ENCODE measurements at regions not wholly inside any gene's neighbourhood (a gene's known extent, or its start where the extent isn't known, plus 50 kb on each side); places are given as distances from the start of the nearest gene placed in this dataset.

GRCh38 chrX:44767308-44767707, 76.5 kb upstream of the DUSP21 start:
- Mint-ChIP-seq H3K4me1 (ENCODE audit: low read depth) (peaks cover 10% of the 10 kb centered on the region), H3K4me3 (no peak overlapping the region), H3K27me3 (ENCODE audit: insufficient read depth) (no peaks in the 10 kb centered on the region), H3K27ac (no peak overlapping the region), H3K9me3 (no peaks in the 10 kb centered on the region), H3K36me3 (ENCODE audit: low read depth) (no peaks in the 10 kb centered on the region)
- no peak for DNase-seq
- TF ChIP-seq, protein P1, sequence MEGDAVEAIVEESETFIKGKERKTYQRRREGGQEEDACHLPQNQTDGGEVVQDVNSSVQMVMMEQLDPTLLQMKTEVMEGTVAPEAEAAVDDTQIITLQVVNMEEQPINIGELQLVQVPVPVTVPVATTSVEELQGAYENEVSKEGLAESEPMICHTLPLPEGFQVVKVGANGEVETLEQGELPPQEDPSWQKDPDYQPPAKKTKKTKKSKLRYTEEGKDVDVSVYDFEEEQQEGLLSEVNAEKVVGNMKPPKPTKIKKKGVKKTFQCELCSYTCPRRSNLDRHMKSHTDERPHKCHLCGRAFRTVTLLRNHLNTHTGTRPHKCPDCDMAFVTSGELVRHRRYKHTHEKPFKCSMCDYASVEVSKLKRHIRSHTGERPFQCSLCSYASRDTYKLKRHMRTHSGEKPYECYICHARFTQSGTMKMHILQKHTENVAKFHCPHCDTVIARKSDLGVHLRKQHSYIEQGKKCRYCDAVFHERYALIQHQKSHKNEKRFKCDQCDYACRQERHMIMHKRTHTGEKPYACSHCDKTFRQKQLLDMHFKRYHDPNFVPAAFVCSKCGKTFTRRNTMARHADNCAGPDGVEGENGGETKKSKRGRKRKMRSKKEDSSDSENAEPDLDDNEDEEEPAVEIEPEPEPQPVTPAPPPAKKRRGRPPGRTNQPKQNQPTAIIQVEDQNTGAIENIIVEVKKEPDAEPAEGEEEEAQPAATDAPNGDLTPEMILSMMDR (IDR thresholded peaks at IDR 0.05): no peak

GRCh38 chrX:44765556-44765955, 78.3 kb upstream of the DUSP21 start:
- TF ChIP-seq, protein P1 (IDR thresholded peaks at IDR 0.05): no peak
- H3K9me3 Mint-ChIP-seq: no peaks in the 10 kb centered on the region
- no peak for DNase-seq

DNA sequence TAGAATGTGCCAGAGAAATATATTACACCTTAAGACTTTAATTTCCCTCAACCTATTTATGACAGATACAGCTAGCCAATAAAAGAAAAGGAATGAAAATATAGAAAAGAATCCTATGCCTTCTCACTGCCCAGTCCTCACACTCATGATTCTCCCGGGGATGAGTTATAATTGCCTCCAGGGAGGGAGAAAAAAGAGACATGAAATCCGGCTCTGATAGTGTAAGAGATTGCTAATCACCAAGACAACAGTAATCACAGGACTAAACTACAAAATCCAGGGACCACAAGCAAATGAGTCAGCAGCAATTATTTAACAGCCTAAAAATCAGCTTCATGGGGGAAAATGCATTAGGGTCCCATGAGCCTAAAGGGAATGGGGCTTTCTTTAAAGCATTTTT, 95.9 kb upstream of the DUSP21 start:
- Mint-ChIP-seq H3K36me3 (ENCODE audit: low read depth) (no peaks in the 10 kb centered on the region), H3K27ac (no peak overlapping the region), H3K4me3 (no peak overlapping the region), H3K4me1 (ENCODE audit: low read depth) (no peaks in the 10 kb centered on the region), H3K27me3 (ENCODE audit: insufficient read depth) (no peaks in the 10 kb centered on the region; the same call in 1 of the 2 replicates), H3K9me3 (no peaks in the 10 kb centered on the region)
- peak; percentile 45 for DNase-seq
- TF ChIP-seq, protein P1 (IDR thresholded peaks at IDR 0.05): no peak

More at GRCh38 chrX:44765556-44765955, 78.3 kb upstream of the DUSP21 start:
- Mint-ChIP-seq H3K4me3 (peak overlapping the region; percentile 43), H3K27ac (peak overlapping the region; percentile 52; the same call in 1 of the 2 replicates), H3K27me3 (ENCODE audit: insufficient read depth) (no peaks in the 10 kb centered on the region), H3K36me3 (ENCODE audit: low read depth) (no peaks in the 10 kb centered on the region), H3K4me1 (ENCODE audit: low read depth) (peaks cover 10% of the 10 kb centered on the region)

DNA sequence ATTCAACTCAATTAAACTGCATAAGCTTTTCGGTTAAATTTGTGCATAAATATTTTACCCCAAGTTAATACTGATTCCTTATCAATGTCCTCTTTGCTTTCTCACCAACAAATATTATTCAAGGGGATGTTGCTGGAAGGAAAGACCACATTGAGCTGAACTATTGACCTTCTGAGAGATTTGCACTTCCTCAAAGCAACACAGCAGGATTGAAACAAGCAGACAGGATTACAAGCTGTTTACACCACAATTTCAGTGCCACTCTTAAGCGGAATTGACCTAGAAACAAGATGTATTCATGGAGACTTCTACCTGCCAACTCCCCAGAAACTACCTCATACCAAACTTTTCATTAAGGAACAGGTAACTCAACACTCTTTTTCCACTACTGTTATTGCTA, 96.5 kb upstream of the DUSP21 start:
- no peaks in the 10 kb centered on the region for H3K36me3 Mint-ChIP-seq (ENCODE audit: low read depth)
- no peaks in the 10 kb centered on the region for H3K9me3 Mint-ChIP-seq
- H3K4me3 Mint-ChIP-seq: no peak overlapping the region
- no peaks in the 10 kb centered on the region for H3K4me1 Mint-ChIP-seq (ENCODE audit: low read depth)
- no peak overlapping the region for H3K27ac Mint-ChIP-seq
- TF ChIP-seq, protein P1 (IDR thresholded peaks at IDR 0.05): no peak
- DNase-seq: no peak
- no peaks in the 10 kb centered on the region; the same call in 1 of the 2 replicates for H3K27me3 Mint-ChIP-seq (ENCODE audit: insufficient read depth)

GRCh38 chrX:44744799-44745198, 99.0 kb upstream of the DUSP21 start:
- Mint-ChIP-seq H3K4me1 (ENCODE audit: low read depth) (no peaks in the 10 kb centered on the region), H3K27ac (no peak overlapping the region), H3K4me3 (no peak overlapping the region), H3K36me3 (ENCODE audit: low read depth) (no peaks in the 10 kb centered on the region), H3K9me3 (no peaks in the 10 kb centered on the region), H3K27me3 (ENCODE audit: insufficient read depth) (no peaks in the 10 kb centered on the region; the same call in 1 of the 2 replicates)
- no peak for DNase-seq
- TF ChIP-seq, protein P1 (IDR thresholded peaks at IDR 0.05): no peak
